SK-N-SH (cell line): ENCODE measurements at regions not wholly inside any gene's neighbourhood (a gene's known extent, or its start where the extent isn't known, plus 50 kb on each side); places are given as distances from the start of the nearest gene placed in this dataset.

Experiments used
- CTCF ChIA-PET: fragments of 300-600, 350-600 bp; formaldehyde crosslinking; extraction: SDS; loops from one replicate; lab custom pipeline; 2021; lab: Yijun Ruan, JAX
- POLR2A ChIA-PET: fragments of 350-600 bp; sonication (Branson Sonifier 250); formaldehyde crosslinking; extraction: SDS; loops from one replicate; lab custom pipeline; 2020; ENCODE audit warnings: antibody characterized with exemption, inconsistent platforms; lab: Yijun Ruan, JAX
- DNase-seq: peaks from one replicate; pipeline ENCODE4 v3.0.0; 2012
- H2AFZ ChIP-seq: fragments of 200-600 bp; sonication (generic); 2 replicates; pipeline ENCODE4 v1.8.1; 2016; ENCODE audit warnings: antibody characterized with exemption, mild to moderate bottlenecking, low read depth
- H3F3A ChIP-seq: fragments of 200-600 bp; sonication (generic); replicated peaks from 2 replicates; pipeline ENCODE3; 2016; ENCODE audit warnings: antibody characterized with exemption, mild to moderate bottlenecking; ENCODE audit not compliant: insufficient read depth
- H3K27ac ChIP-seq, 2 experiments: fragments of 200-500 bp in 1 of 2; fragments of 200-600 bp in 1 of 2; sonication (Bioruptor generic) in 1 of 2; sonication (generic), shearing (Covaris generic) in 1 of 2; 2 replicates each; pipeline versions ENCODE4 v1.5.1 to v1.6.1; 2014 to 2016; ENCODE audit warnings: low read depth in 2 of 2, inconsistent platforms in 1 of 2, low read length in 1 of 2, mild to moderate bottlenecking in 1 of 2, mixed read lengths in 1 of 2
- H3K27me3 ChIP-seq: fragments of 200-600 bp; sonication (generic), shearing (Covaris generic); 2 replicates; pipeline ENCODE4 v1.6.1; 2016; ENCODE audit warnings: mixed run types; ENCODE audit not compliant: insufficient read depth
- H3K36me3 ChIP-seq, 2 experiments: fragments of 200-500 bp in 1 of 2; fragments of 200-600 bp in 1 of 2; sonication (Bioruptor generic) in 1 of 2; sonication (generic) in 1 of 2; replicated peaks in 1 of 2; 2 replicates each; pipeline versions ENCODE3 to v1.5.1; 2014 to 2016; ENCODE audit warnings: low read length in 1 of 2, mild to moderate bottlenecking in 1 of 2; ENCODE audit not compliant: insufficient read depth in 2 of 2, control insufficient read depth in 1 of 2
- H3K4me1 ChIP-seq, 2 experiments: fragments of 200-500 bp in 1 of 2; fragments of 200-600 bp in 1 of 2; sonication (Bioruptor generic) in 1 of 2; sonication (generic), shearing (Covaris generic) in 1 of 2; 2 replicates each; pipeline versions ENCODE4 v1.5.1 to v1.6.1; 2014 to 2016; ENCODE audit warnings: low read depth in 1 of 2, low read length in 1 of 2, mixed run types in 1 of 2; ENCODE audit not compliant: insufficient read depth in 2 of 2, control insufficient read depth in 1 of 2
- H3K4me2 ChIP-seq: fragments of 200-600 bp; sonication (generic), shearing (Covaris generic); 2 replicates; pipeline ENCODE4 v1.6.1; 2017; ENCODE audit warnings: mixed run types
- H3K4me3 ChIP-seq, 2 experiments: fragments of 200-500 bp in 1 of 2; fragments of 200-600 bp in 1 of 2; sonication (Bioruptor generic) in 1 of 2; sonication (generic), shearing (Covaris generic) in 1 of 2; 2 replicates each; pipeline versions ENCODE4 v1.5.1 to v1.8.1; 2014 to 2016; ENCODE audit warnings: low read depth in 2 of 2, inconsistent platforms in 1 of 2, low read length in 1 of 2, mild to moderate bottlenecking in 1 of 2, mixed read lengths in 1 of 2, moderate library complexity in 1 of 2
- H3K79me2 ChIP-seq: fragments of 200-600 bp; sonication (generic); 2 replicates; pipeline ENCODE4 v1.8.1; 2017; ENCODE audit warnings: mild to moderate bottlenecking; ENCODE audit not compliant: insufficient read depth
- H3K9ac ChIP-seq: fragments of 200-600 bp; sonication (generic); 2 replicates; pipeline ENCODE4 v1.6.1; 2017; ENCODE audit warnings: mixed run types
- H3K9me2 ChIP-seq: fragments of 200-600 bp; sonication (generic); 2 replicates; pipeline ENCODE4 v1.6.1; 2017; ENCODE audit warnings: mixed run types
- H3K9me3 ChIP-seq: fragments of 200-600 bp; sonication (generic); 2 replicates; pipeline ENCODE4 v1.6.1; 2017; ENCODE audit warnings: mixed run types, mild to moderate bottlenecking, moderate library complexity
- H4K20me1 ChIP-seq: fragments of 200-600 bp; sonication (generic); 2 replicates; pipeline ENCODE4 v1.6.1; 2017; ENCODE audit warnings: mild to moderate bottlenecking, mixed run types; ENCODE audit not compliant: insufficient read depth
- CTCF ChIP-seq: fragments of 200-600 bp; sonication (generic); IDR thresholded peaks from 2 replicates; pipeline ENCODE4 v1.6.1; 2017; ENCODE audit warnings: antibody characterized with exemption, mild to moderate bottlenecking, moderate library complexity
- ELF1 ChIP-seq: IDR thresholded peaks from 2 replicates; pipeline ENCODE4 v1.4.0; 2012
- EZH2phosphoT487 ChIP-seq: fragments of 200-600 bp; sonication (generic); IDR thresholded peaks from 2 replicates; pipeline ENCODE4 v1.6.1; 2017; ENCODE audit warnings: low read depth, mixed run types, mild to moderate bottlenecking, antibody characterized with exemption, moderate library complexity, borderline replicate concordance
- FOXJ3 ChIP-seq: sonication (generic); formaldehyde crosslinking; IDR thresholded peaks from 2 replicates; pipeline ENCODE4 v1.5.1; 2020; ENCODE audit warnings: mild to moderate bottlenecking, missing genetic modification reagents
- FOXM1 ChIP-seq: IDR thresholded peaks from 2 replicates; pipeline ENCODE4 v1.4.0; 2012; ENCODE audit warnings: low read depth, mild to moderate bottlenecking
- GABPA ChIP-seq: IDR thresholded peaks from 2 replicates; pipeline ENCODE4 v1.4.0; 2012; ENCODE audit warnings: low read depth, mild to moderate bottlenecking
- MAX ChIP-seq: IDR thresholded peaks from 2 replicates; pipeline ENCODE4 v1.4.0; 2012; ENCODE audit warnings: low read depth
- MXI1 ChIP-seq: IDR thresholded peaks from 2 replicates; pipeline ENCODE4 v1.6.1; 2012; ENCODE audit warnings: mild to moderate bottlenecking, low read depth, low read length, improper control_type of control experiment
- NFIC ChIP-seq: IDR thresholded peaks from 2 replicates; pipeline ENCODE4 v1.4.0; 2012; ENCODE audit warnings: borderline replicate concordance
- RAD21 ChIP-seq: IDR thresholded peaks from 2 replicates; pipeline ENCODE4 v1.6.1; 2012; ENCODE audit warnings: mild to moderate bottlenecking, low read length
- RCOR1 ChIP-seq: fragments of 150-350 bp; IDR thresholded peaks from 2 replicates; pipeline ENCODE4 v1.6.1; 2017; ENCODE audit warnings: antibody characterized with exemption, low read length
- REST ChIP-seq: IDR thresholded peaks from 2 replicates; pipeline ENCODE4 v1.6.1; 2012; ENCODE audit warnings: mild to moderate bottlenecking, low read depth, low read length, moderate library complexity
- RFX5 ChIP-seq: IDR thresholded peaks from 2 replicates; pipeline ENCODE4 v1.6.1; 2012; ENCODE audit warnings: mild to moderate bottlenecking, improper control_type of control experiment, low read length
- TCF12 ChIP-seq: IDR thresholded peaks from 2 replicates; pipeline ENCODE4 v1.4.0; 2012
- TEAD4 ChIP-seq: IDR thresholded peaks from 2 replicates; pipeline ENCODE4 v1.4.0; 2012; ENCODE audit warnings: mild to moderate bottlenecking, borderline replicate concordance; ENCODE audit not compliant: insufficient read depth
- USF2 ChIP-seq: fragments of 150-350 bp; IDR thresholded peaks from 2 replicates; pipeline ENCODE4 v1.6.1; 2017; ENCODE audit warnings: antibody characterized with exemption, low read length, low read depth, borderline replicate concordance
- YY1 ChIP-seq: IDR thresholded peaks from 2 replicates; pipeline ENCODE4 v1.4.0; 2012; ENCODE audit warnings: low read depth, mild to moderate bottlenecking
- WGBS: methylation state at CpG from one replicate; pipeline ENCODE4 v1.1.6; 2017; ENCODE audit warnings: low lambda C conversion rate; 5-methylcytosine and 5-hydroxymethylcytosine counted together

- POLR2A ChIA-PET = no interaction called here
- TF ChIP-seq CTCF (no peak), REST (no peak), GABPA (no peak), NFIC (no peak), MAX (no peak), YY1 (no peak), ELF1 (no peak), FOXJ3 (CRISPR knock-in tag) (no peak), MXI1 (no peak), RFX5 (no peak), RCOR1 (no peak), USF2 (no peak), TEAD4 (no peak), RAD21 (no peak), FOXM1 (no peak), EZH2phosphoT487 (no peak), TCF12 (no peak)
- H3K4me2 ChIP-seq = no peak overlapping the region
- no peaks in the 10 kb centered on the region for H3K27me3 ChIP-seq
- DNase-seq = no peak
- peaks cover 0 to 9% of the 10 kb centered on the region in 2 experiments; a peak in 1 of 4 replicates for H3K4me1 ChIP-seq
- CTCF ChIA-PET = no interaction called here
- H3K79me2 ChIP-seq = no peaks in the 10 kb centered on the region
- H3K9ac ChIP-seq = no peak overlapping the region
- H3K4me3 ChIP-seq = no peak overlapping the region
- H4K20me1 ChIP-seq = no peaks in the 10 kb centered on the region
- H3K27ac ChIP-seq = no peak overlapping the region
- no peaks in the 10 kb centered on the region for H3F3A ChIP-seq
- no peaks in the 10 kb centered on the region for H3K9me2 ChIP-seq
- no peak overlapping the region for H2AFZ ChIP-seq
- no peaks in the 10 kb centered on the region for H3K9me3 ChIP-seq
- 0% methylated on average over 2 of the region's 2 CpGs for WGBS
- H3K36me3 ChIP-seq = no peaks in the 10 kb centered on the region
Observed at GRCh38 chr19:28706693-28707092, 506.3 kb downstream of the UQCRFS1 start.
